Testis (tissue), 2 donors: ENCODE measurements at regions not wholly inside any gene's neighbourhood (a gene's known extent, or its start where the extent isn't known, plus 50 kb on each side); places are given as distances from the start of the nearest gene placed in this dataset.

Experiments
- CTCF ChIP-seq, 3 experiments: fragments of 450-650 bp in 2 of 3; fragments of 200-600 bp in 1 of 3; sonication (generic) in 1 of 3; IDR thresholded peaks; one replicate each; pipeline ENCODE4 v1.5.1; 2016 to 2019; ENCODE audit warnings: antibody characterized with exemption in 3 of 3, mild to moderate bottlenecking in 2 of 3, moderate library complexity in 1 of 3
- POLR2A ChIP-seq: fragments of 450-650 bp; IDR thresholded peaks from one replicate; pipeline ENCODE4 v1.6.1; 2017; ENCODE audit warnings: antibody characterized with exemption, mild to moderate bottlenecking, moderate library complexity

GRCh38 chr4:156336511-156336910 is 382.8 kb upstream of the CTSO start:
- TF ChIP-seq CTCF (IDR thresholded peaks at IDR 0.05) (no peak), POLR2A (no peak)
